Suprapubic skin (tissue), 3 donors: ENCODE measurements at regions not wholly inside any gene's neighbourhood (a gene's known extent, or its start where the extent isn't known, plus 50 kb on each side); places are given as distances from the start of the nearest gene placed in this dataset.
"Not testable (repeated sequence)": the region's sequence is repeated elsewhere in the genome, so short reads cannot be mapped to it uniquely, and the experiment has no call there.

Source experiments
- CTCF ChIP-seq, 2 donors: fragments of 200-600 bp in 1 of 2; fragments of 450-650 bp in 1 of 2; sonication (generic) in 1 of 2; IDR thresholded peaks; one replicate each; pipeline ENCODE4 v1.5.1; 2016 to 2019; ENCODE audit warnings: antibody characterized with exemption in 2 of 2, mild to moderate bottlenecking in 1 of 2, moderate library complexity in 1 of 2
- EP300 ChIP-seq: sonication (generic); formaldehyde crosslinking; IDR thresholded peaks from one replicate; pipeline ENCODE4 v1.6.1; 2017; ENCODE audit warnings: antibody characterized with exemption
- POLR2A ChIP-seq, 2 donors: fragments of 450-650 bp; IDR thresholded peaks; one replicate each; pipeline ENCODE4 v1.6.1; 2017; ENCODE audit warnings: antibody characterized with exemption in 2 of 2, mild to moderate bottlenecking in 2 of 2, moderate library complexity in 2 of 2

- not testable (repeated sequence) for TF ChIP-seq POLR2A (IDR thresholded peaks at IDR 0.05); CTCF (IDR thresholded peaks at IDR 0.05); EP300
These were observed 126.9 kb upstream of the NANOS1 start for GRCh38 chr10:118902656-118903055.
